GM23248 (cell line): ENCODE measurements at regions not wholly inside any gene's neighbourhood (a gene's known extent, or its start where the extent isn't known, plus 50 kb on each side); places are given as distances from the start of the nearest gene placed in this dataset.

ENCODE experiments used
- EZH2 ChIP-seq: fragments of 200-600 bp; sonication (generic); IDR thresholded peaks from 2 replicates; pipeline ENCODE4 v1.6.1; 2018; ENCODE audit warnings: antibody characterized with exemption, mild to moderate bottlenecking; ENCODE audit not compliant: insufficient read depth, poor library complexity, severe bottlenecking
- EZH2phosphoT487 ChIP-seq: fragments of 200-600 bp; sonication (generic); IDR thresholded peaks from 2 replicates; pipeline ENCODE4 v1.6.1; 2018; ENCODE audit warnings: antibody characterized with exemption, moderate library complexity, mild to moderate bottlenecking, low read depth; ENCODE audit not compliant: insufficient read depth

GRCh38 chr15:62357431-62357830 is 192.3 kb upstream of the C2CD4B start:
- TF ChIP-seq EZH2phosphoT487 (no peak), EZH2 (no peak)
